Keratinocyte (primary cell): ENCODE measurements at regions not wholly inside any gene's neighbourhood (a gene's known extent, or its start where the extent isn't known, plus 50 kb on each side); places are given as distances from the start of the nearest gene placed in this dataset.

Experiments
- DNase-seq: peaks from one replicate; pipeline ENCODE4 v3.0.0-alpha.2; 2011; ENCODE audit warnings: low read depth, missing footprints, low spot score
- FAIRE-seq: peaks from 2 replicates; lab custom pipeline; 2011; peaks lifted over from hg19 to GRCh38; lab: Jason Lieb, UNC
- H2AFZ ChIP-seq: 2 replicates; pipeline ENCODE4 v1.6.0; 2012; ENCODE audit warnings: low read length, control low read depth, inconsistent platforms; ENCODE audit not compliant: control insufficient read depth
- H3K27ac ChIP-seq: 2 replicates; pipeline ENCODE4 v1.5.1; 2011; ENCODE audit warnings: low read length; ENCODE audit not compliant: control insufficient read depth, insufficient read depth
- H3K27me3 ChIP-seq: 3 replicates; pipeline ENCODE4 v1.6.0; 2011; ENCODE audit warnings: low read length; ENCODE audit not compliant: control insufficient read depth, insufficient read depth; ENCODE audit errors: extremely low read depth
- H3K36me3 ChIP-seq, 2 experiments: 2 replicates in 1 of 2; 3 replicates in 1 of 2; pipeline ENCODE4 v1.5.1; 2011; ENCODE audit warnings: low read length in 2 of 2, mild to moderate bottlenecking in 1 of 2; ENCODE audit not compliant: control insufficient read depth in 2 of 2, insufficient read depth in 2 of 2; ENCODE audit errors: extremely low read depth in 1 of 2
- H3K4me1 ChIP-seq: 3 replicates; pipeline ENCODE4 v1.5.1; 2011; ENCODE audit warnings: low read length; ENCODE audit not compliant: control insufficient read depth, insufficient read depth; ENCODE audit errors: extremely low read depth
- H3K4me2 ChIP-seq: 3 replicates; pipeline ENCODE4 v1.6.0; 2011; ENCODE audit warnings: low read depth, low read length; ENCODE audit not compliant: control insufficient read depth, insufficient read depth; ENCODE audit errors: extremely low read depth
- H3K4me3 ChIP-seq, 3 experiments: fragments of 200-600 bp in 1 of 3; sonication (generic) in 1 of 3; 2 replicates in 2 of 3; 3 replicates in 1 of 3; pipeline ENCODE4 v1.5.1; 2011 to 2016; ENCODE audit warnings: low read length in 3 of 3, mild to moderate bottlenecking in 3 of 3, control low read depth in 2 of 3, inconsistent platforms in 1 of 3, low read depth in 1 of 3, mixed read lengths in 1 of 3, mixed run types in 1 of 3, moderate library complexity in 1 of 3; ENCODE audit not compliant: control insufficient read depth in 2 of 3, insufficient read depth in 2 of 3; ENCODE audit errors: extremely low read depth in 1 of 3
- H3K79me2 ChIP-seq: 2 replicates; pipeline ENCODE4 v1.6.0; 2012; ENCODE audit warnings: low read length; ENCODE audit not compliant: control insufficient read depth, insufficient read depth
- H3K9ac ChIP-seq: 3 replicates; pipeline ENCODE4 v1.6.0; 2011; ENCODE audit warnings: low read length; ENCODE audit not compliant: control insufficient read depth, insufficient read depth; ENCODE audit errors: extremely low read depth
- H3K9me1 ChIP-seq: 3 replicates; pipeline ENCODE4 v1.6.0; 2011; ENCODE audit warnings: low read length; ENCODE audit not compliant: control insufficient read depth, insufficient read depth; ENCODE audit errors: extremely low read depth
- H3K9me3 ChIP-seq: 2 replicates; pipeline ENCODE4 v1.5.1; 2012; ENCODE audit warnings: low read depth, low read length; ENCODE audit not compliant: control insufficient read depth
- H4K20me1 ChIP-seq: 3 replicates; pipeline ENCODE4 v1.6.0; 2011; ENCODE audit warnings: low read length; ENCODE audit not compliant: control insufficient read depth, insufficient read depth; ENCODE audit errors: extremely low read depth
- CTCF ChIP-seq, 3 experiments: IDR thresholded peaks in 1 of 3; conservative IDR thresholded peaks in 1 of 3; optimal IDR thresholded peaks in 1 of 3; 2 replicates in 2 of 3; 3 replicates in 1 of 3; pipeline versions ENCODE3 to v1.5.1; 2011; ENCODE audit warnings: low read length in 3 of 3, mild to moderate bottlenecking in 3 of 3, moderate library complexity in 2 of 3, control low read depth in 1 of 3, inconsistent platforms in 1 of 3; ENCODE audit not compliant: insufficient read depth in 2 of 3; ENCODE audit errors: extremely low read depth in 1 of 3
- EZH2 ChIP-seq: IDR thresholded peaks from one replicate; pipeline ENCODE4 v1.6.1; 2012; ENCODE audit warnings: inconsistent platforms, mild to moderate bottlenecking, low read length, moderate library complexity
- dilution Hi-C: fragments of 300-500 bp; cut with MboI; formaldehyde crosslinking; loops from one replicate; pipeline ENCODE4 v1.7.0; 2020; ENCODE audit warnings: low sequenced_read_pairs; ENCODE audit not compliant: extremely low pct_ligation_motif_present

DNA sequence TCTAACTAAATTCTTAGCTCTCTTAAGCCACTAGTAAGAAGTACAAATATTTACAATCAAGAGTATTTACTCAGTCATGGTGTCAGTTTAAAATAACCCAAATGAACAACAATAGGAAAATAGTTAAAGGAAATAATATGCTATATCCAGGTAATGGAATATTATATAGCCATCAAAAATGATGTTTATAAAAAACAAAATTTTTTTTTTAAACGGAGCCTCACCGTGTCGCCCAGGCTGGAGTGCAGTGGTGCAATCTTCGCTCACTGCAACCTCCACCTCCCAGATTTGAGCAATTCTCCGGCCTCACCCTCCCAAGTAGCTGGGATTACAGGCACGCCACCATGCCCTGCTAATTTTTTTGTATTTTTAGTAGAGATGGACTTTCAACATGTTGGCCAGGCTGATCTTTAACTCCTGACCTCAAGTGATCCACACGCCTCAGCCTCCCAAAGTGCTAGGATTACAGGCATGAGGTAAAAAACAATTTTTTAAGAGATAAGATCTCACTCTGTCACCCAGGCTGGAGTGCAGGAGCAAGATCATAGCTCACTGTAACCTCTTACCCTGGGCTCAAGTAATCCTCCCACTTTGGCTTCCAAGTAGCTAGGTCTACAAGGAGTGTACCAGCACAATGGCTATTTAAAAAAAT, 132.5 kb downstream of the NOC3L start:
- FAIRE-seq, result no peak
- Histone ChIP-seq H3K4me2 (no peak overlapping the region), H3K9me1 (no peaks in the 10 kb centered on the region), H3K4me1 (no peaks in the 10 kb centered on the region), H3K9ac (no peak overlapping the region), H3K27ac (no peak overlapping the region), H3K9me3 (no peaks in the 10 kb centered on the region), H2AFZ (no peak overlapping the region), H3K79me2 (no peaks in the 10 kb centered on the region), H3K36me3 (no peaks in the 10 kb centered on the region), H3K4me3 (no peak overlapping the region), H3K27me3 (no peaks in the 10 kb centered on the region), H4K20me1 (no peaks in the 10 kb centered on the region)
- DNase-seq, result no peak
- dilution Hi-C loops, result no loop called here
- no peak for TF ChIP-seq EZH2
- TF ChIP-seq CTCF (optimal IDR thresholded peaks at IDR 0.05 in 1 of 3, IDR thresholded peaks at IDR 0.05 in 1 of 3, conservative IDR thresholded peaks at IDR 0.05 in 1 of 3; ENCODE audit: extremely low read depth in 1 of 3, insufficient read depth in 2 of 3, low read length in 3 of 3), result no peak

DNA sequence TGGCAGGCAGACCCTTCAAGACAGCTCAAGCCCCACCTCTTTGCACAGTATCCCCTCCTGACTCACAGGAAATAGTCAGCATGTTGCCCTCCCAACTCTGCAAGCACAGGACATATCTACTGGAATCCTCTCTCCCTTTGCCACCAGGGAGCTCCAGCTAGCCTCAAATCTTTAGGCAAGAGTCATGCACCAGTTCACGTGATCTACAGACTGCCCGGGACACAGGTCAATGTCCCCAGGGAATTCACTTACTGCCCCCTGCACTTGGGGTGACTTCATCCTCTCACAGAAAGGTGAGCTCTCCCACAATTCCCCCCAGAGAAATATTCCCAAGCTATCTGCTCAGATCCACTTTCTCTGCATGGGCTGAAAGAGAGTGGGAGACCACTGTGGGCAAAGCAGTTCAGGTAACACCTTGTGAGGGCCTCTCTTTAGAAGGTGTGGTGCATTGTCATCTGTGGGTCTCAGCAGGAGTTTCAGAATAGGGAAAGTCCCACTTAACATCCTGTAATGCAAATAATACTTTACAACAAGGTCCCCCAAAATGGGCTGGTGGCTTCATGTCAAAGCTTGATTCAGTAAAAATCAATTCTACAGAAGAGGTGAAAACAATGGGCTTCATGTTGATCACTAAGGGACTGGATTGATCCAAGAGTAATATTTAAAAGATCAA, 129.9 kb downstream of the NOC3L start:
- no peak for DNase-seq
- H3K9me3 ChIP-seq, result no peaks in the 10 kb centered on the region
- H3K4me2 ChIP-seq, result no peak overlapping the region
- dilution Hi-C loops, result no loop called here
- FAIRE-seq, result no peak
- no peaks in the 10 kb centered on the region for H3K27me3 ChIP-seq
- H3K79me2 ChIP-seq, result no peaks in the 10 kb centered on the region
- no peaks in the 10 kb centered on the region for H3K36me3 ChIP-seq
- H2AFZ ChIP-seq, result no peak overlapping the region
- H3K9ac ChIP-seq, result no peak overlapping the region
- H3K9me1 ChIP-seq, result no peaks in the 10 kb centered on the region
- H3K4me3 ChIP-seq, result no peak overlapping the region
- no peak overlapping the region for H3K27ac ChIP-seq
- H4K20me1 ChIP-seq, result no peaks in the 10 kb centered on the region
- no peak for TF ChIP-seq EZH2
- no peak for TF ChIP-seq CTCF (optimal IDR thresholded peaks at IDR 0.05 in 1 of 3, IDR thresholded peaks at IDR 0.05 in 1 of 3, conservative IDR thresholded peaks at IDR 0.05 in 1 of 3; ENCODE audit: extremely low read depth in 1 of 3, insufficient read depth in 2 of 3, low read length in 3 of 3)
- H3K4me1 ChIP-seq, result no peaks in the 10 kb centered on the region
